ENCODE measurements at regions not wholly inside any gene's neighbourhood (a gene's known extent, or its start where the extent isn't known, plus 50 kb on each side); places are given as distances from the start of the nearest gene placed in this dataset.

DNA sequence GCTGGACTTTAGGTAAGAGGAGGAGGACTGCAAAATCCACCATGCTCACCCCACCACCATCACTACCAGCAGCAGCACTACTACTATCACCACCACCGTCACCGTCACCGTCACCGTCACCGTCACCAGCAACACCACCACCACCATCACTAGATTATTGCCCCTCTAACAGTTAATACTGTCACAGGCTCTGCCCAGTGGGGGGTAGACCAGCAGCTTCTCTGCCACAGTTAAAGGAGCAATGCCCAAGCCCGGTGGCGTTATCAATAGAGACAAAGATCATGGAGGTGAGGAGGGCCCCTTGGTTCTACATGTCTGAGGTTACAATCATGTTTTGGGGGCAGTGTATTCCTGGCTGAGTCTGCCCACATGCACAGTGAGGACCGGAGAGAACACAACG is 184.4 kb upstream of the DYNLRB2 start:
- no peak for DNase-seq (ENCODE audit: low read depth, low spot score)

- no peak for DNase-seq (ENCODE audit: low read depth, low spot score)
These were observed 185.5 kb upstream of the DYNLRB2 start for GRCh38 chr16:80355335-80355734.

GRCh38 chr16:80350061-80350460 is 190.7 kb upstream of the DYNLRB2 start:
- no peak for DNase-seq (ENCODE audit: low read depth, low spot score)

DNA sequence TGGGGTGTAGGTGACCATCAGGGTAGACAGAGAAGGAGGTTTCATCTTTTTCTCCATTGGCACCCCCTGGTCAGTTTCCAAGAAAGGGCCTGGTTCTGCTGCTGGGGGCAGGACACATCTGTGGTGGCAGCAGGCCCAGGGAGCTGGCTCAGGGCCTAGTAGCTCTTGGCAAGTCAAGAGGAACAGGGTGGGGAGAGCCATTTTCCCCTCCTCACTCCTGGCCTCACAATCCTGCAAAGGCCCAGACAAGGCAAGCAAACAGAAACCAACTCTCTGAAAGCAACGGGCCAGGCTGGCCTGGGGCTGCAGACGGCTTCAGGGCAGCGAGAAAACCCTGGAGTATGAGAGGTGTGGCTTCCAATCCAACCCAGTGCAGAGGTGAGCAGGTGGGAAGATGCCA is 192.9 kb upstream of the DYNLRB2 start:
- DNase-seq (ENCODE audit: low read depth, low spot score) = no peak

DNA sequence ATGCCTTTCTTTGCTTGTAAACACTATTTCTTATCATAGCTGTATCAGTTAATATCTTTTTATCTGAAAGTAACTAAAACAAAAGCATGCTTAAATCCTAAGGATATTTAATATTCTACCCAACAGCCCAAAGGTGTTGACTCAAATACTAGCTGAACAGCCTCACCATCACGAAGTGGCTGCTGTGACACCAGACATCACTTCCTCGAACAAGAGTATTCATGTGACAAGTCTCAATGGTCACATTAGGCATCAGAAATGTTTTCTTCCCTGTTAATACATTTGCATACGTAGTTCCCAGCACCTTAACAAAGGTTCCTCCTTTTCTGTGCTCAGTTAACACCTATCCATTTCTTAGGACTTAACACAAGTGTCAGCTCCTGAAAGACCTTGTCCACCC is 193.8 kb upstream of the DYNLRB2 start:
- no peak for DNase-seq (ENCODE audit: low read depth, low spot score)

GRCh38 chr16:80346111-80346632 is 194.6 kb upstream of the DYNLRB2 start:
- no peak for DNase-seq (ENCODE audit: low read depth, low spot score)

DNA sequence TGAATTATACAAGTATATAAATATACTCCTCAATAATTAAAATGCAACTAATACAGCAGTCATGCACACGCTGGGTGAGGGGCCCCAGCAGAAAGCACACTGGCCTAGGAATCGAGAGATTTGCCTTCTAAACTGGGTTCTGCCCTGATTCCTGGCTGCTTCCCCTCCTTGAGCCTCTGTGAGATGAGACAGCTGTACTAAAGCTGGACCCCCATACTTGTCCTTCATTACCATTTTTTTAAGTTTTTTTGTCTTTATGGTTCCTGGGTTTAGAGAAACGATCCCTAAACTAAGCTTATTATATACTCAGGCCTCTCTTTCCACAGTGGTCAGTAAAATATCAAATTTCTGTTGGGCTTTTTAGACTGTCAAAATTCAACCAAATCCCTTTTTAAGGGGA is 195.1 kb upstream of the DYNLRB2 start:
- no peak for DNase-seq (ENCODE audit: low read depth, low spot score)

GRCh38 chr16:80344570-80344969 is 196.2 kb upstream of the DYNLRB2 start:
- no peak for DNase-seq (ENCODE audit: low read depth, low spot score)

DNA sequence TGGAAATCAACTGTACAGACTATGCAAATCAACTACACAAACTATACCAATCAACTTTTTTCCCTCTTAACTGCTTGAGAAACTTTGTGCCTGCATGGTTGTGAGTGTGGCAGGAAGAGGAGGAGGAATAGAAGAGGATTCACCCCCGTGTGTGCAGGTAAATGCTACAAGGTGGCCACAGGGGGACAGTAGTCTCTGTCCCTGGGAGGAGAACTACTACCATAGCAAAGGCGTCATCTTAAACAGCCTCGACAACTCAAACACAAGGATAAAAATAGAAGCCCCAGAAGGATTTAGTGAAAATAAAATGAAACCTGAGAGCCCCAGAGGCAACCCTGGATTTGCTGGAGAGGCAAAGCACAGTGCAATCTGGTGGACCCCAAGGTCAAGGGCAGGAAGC is 199.5 kb upstream of the DYNLRB2 start:
- DNase-seq (ENCODE audit: low read depth, low spot score) = no peak

GRCh38 chr16:80337786-80338185 is 203.0 kb upstream of the DYNLRB2 start:
- no peak for DNase-seq (ENCODE audit: low read depth, low spot score)

DNA sequence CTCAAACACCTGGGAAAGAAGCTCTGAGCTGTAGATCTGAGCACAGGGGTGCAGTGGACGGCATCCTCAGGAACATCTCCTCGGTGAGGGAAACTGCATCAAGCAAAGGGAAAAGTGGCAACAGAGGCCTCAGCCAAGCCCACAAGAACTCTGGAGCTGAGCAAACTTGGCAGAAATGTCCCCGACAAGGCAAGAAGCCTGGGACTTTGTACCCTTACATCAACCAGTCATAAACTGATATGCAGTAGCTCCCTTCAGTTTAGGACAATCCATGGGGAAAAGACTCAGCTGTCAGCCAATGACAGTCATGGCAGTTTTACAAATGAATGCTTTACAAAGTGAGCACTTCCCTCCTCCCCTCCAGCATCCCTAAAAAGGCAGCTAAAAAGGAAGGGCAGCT is 210.0 kb upstream of the DYNLRB2 start:
- DNase-seq (ENCODE audit: low read depth, low spot score) = no peak

DNA sequence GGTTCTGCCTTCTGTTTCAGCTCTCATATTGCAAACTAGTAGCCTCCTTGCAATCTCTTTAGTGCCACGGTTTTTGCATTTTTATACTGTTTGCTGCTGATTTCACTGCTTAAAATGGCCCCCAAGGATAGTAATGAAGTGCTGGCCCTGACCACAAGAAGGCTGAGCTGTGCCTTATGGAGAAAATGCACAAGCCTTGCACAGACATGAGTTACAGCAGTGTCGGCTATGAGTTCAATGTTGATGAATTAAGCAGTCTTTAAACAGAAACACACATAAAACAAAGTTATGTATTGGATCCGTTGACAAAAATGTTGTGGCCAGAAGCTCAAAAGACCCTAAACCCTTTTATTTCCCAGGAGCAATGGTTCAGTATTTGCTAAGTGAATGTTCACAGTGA is 210.6 kb upstream of the DYNLRB2 start:
- no peak for DNase-seq (ENCODE audit: low read depth, low spot score)

- no peak for DNase-seq (ENCODE audit: low read depth, low spot score)
These were observed 213.1 kb upstream of the DYNLRB2 start for GRCh38 chr16:80327740-80328139.

GRCh38 chr16:80324371-80324770 is 216.4 kb upstream of the DYNLRB2 start:
- no peak for DNase-seq (ENCODE audit: low read depth, low spot score)

- no peak for DNase-seq (ENCODE audit: low read depth, low spot score)
These were observed 217.0 kb upstream of the DYNLRB2 start for GRCh38 chr16:80323808-80324195.

DNA sequence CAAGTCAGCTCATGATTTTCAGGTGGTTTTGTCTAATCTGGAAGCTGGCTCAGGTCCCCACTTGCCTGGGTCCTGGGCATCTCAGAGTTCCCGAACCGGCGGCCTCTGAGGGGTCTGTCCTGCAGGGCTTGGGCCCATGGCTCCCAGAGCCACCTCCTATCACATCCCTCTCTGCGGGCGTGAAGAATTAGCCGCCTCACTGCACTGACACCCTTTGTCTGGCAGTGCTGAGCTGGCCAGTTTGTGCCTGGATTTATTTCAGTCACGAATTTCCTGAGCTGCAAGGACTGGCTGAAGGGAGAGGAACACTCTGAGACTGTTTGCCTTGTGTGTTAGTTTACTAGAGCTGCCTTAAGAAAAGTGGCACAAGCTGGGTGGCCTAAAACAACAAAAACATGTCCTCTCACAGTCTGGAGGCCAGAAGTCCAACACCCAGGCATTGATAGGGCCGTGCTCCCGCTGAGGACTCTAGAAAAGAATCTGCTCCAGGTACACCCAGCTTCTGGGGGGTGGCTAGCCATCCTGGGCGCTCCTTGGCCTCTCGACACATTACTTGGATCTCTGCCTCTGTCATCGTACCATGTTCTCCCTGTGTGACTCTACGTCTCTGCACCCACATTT is 217.5 kb upstream of the DYNLRB2 start:
- DNase-seq (ENCODE audit: low read depth, low spot score) = no peak

GRCh38 chr16:80319181-80319580 is 221.6 kb upstream of the DYNLRB2 start:
- no peak for DNase-seq (ENCODE audit: low read depth, low spot score)

DNA sequence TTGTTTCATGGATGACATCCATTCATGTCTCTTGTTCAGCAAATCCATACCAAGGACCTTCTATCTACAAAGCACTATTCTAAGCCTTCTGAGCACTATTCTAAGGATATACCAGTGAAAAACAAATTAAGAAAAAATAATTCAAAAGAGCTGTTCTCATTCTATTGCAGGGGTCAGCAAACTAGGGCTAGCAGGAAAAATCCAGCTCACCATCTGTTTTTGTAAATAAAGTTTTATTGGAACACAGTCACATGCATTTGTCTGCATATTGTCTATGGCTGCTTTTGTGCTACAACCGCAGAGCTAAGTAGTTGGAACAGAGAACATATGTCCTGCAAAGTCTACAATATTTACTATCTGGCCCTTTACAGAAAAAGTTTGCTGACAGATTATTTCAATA is 222.7 kb upstream of the DYNLRB2 start:
- DNase-seq (ENCODE audit: low read depth, low spot score) = no peak

DNA sequence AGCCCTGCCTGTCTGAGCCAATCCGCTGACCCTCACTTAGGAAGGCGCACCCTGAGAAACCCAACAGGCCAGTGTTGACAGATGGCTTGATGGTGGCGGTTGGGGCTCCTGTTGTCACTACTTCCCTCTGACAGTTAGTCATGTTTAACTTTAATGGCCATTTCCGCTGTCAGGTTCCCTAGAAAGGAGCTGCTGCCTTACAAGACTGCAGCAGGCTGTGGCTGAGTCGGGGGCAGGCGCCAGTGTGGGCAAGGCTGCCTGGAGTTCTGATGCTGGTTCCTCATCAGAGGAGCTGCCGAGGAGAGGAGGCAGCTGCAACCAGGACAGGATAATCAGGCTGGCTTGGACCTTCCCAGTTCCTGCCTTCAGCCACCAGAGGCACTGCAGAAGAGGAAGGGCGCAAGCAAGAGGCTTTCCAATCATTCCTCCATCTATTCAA is 223.2 kb upstream of the DYNLRB2 start:
- no peak for DNase-seq (ENCODE audit: low read depth, low spot score)

GRCh38 chr16:80317116-80317515 is 223.7 kb upstream of the DYNLRB2 start:
- no peak for DNase-seq (ENCODE audit: low read depth, low spot score)

GRCh38 chr16:80314042-80314441 is 226.8 kb upstream of the DYNLRB2 start:
- DNase-seq (ENCODE audit: low read depth, low spot score) = no peak

DNA sequence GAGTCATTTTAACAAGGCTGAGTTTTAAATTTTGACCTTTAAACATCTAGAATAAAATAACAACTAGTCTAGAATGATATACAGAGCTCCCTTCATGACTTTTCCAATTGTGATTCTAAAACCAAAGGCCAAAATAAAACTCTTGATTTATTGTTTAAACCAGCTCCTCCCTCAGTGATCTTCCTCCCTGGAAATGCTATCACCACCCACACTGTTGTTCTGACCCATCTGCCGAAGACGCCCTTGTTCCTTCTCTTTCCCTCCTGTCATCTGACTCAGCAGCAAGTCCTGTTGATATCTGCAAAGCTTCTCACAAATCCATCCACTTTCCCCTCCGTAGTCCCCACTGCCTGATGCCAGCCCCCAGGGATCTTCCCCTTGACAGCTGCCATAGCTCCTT is 231.6 kb upstream of the DYNLRB2 start:
- DNase-seq (ENCODE audit: low read depth, low spot score) = no peak

DNA sequence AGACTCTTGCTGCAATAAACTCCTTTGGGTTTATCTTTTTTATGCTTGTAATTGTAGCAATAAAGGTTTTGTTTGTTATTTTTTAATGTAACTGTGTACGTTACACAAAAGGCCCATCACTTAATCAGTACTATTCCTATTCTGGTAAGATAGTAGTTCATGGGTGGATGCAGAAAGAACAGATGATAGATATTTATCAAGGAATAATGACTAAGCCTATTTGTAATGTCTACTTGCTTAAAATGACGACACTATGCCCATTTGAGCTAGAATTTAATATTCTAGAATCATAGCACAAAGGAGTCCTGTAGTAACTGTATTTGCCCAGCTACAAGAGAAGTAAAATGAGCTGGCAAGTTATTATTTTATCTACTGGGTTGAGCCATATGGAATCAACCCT is 235.4 kb upstream of the DYNLRB2 start:
- no peak for DNase-seq (ENCODE audit: low read depth, low spot score)

DNA sequence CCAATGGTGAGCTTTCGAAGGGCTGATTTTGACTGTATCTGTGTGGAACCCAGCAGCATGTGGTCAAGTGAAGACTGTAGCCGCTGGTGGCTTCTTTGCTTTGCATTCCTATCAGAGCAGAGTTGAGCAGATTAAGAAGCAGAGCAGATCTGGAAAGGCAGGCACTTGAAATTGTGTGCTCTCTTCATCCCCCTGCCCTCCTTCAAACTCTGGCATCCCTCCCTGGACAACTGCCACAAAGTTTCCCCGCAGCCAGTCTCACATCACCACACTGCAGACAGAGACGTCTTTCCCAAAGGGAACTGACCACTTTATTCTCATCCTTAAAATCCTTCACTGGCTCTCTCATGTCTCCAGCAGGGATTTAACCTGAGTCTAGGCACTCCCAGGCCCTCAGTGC is 237.1 kb upstream of the DYNLRB2 start:
- no peak for DNase-seq (ENCODE audit: low read depth, low spot score)

All from activated naive CD8-positive, alpha-beta T cell treated with anti-CD3 and anti-CD28 coated beads, Interleukin-2, amount 50 U/mL, for 16 hours (primary cell).